Thoracic aorta (tissue), 2 donors: ENCODE measurements at regions not wholly inside any gene's neighbourhood (a gene's known extent, or its start where the extent isn't known, plus 50 kb on each side); places are given as distances from the start of the nearest gene placed in this dataset.
"Not testable (repeated sequence)": the region's sequence is repeated elsewhere in the genome, so short reads cannot be mapped to it uniquely, and the experiment has no call there.

Experiments
- ATAC-seq: fragments of 150-250 bp; one replicate; pipeline ENCODE4 v1.8.0; 2017; ENCODE audit warnings: low read depth; ENCODE audit not compliant: insufficient number of reproducible peaks, low FRiP score
- DNase-seq: peaks from one replicate; pipeline ENCODE4 v3.0.0-alpha.2; 2020; ENCODE audit warnings: low spot score
- H3K27ac ChIP-seq, 2 donors: fragments of 200-600 bp; sonication (generic); 1 replicate in 1 of 2; 2 replicates in 1 of 2; pipeline ENCODE4 v1.5.1; 2016; ENCODE audit warnings: mild to moderate bottlenecking in 2 of 2, moderate library complexity in 2 of 2
- H3K27me3 ChIP-seq: fragments of 200-600 bp; sonication (generic); replicated peaks from 2 replicates; pipeline ENCODE4 v1.6.0; 2016; ENCODE audit warnings: mild to moderate bottlenecking; ENCODE audit not compliant: insufficient read depth
- H3K36me3 ChIP-seq: fragments of 200-600 bp; sonication (generic); one replicate; pipeline ENCODE4 v1.5.1; 2016
- H3K4me1 ChIP-seq, 2 donors: fragments of 200-600 bp; sonication (generic); 1 replicate in 1 of 2; 2 replicates in 1 of 2; pipeline versions ENCODE4 v1.5.1 to v1.6.0; 2016; ENCODE audit warnings: low read depth in 2 of 2, mild to moderate bottlenecking in 1 of 2; ENCODE audit not compliant: control insufficient read depth in 1 of 2
- H3K4me3 ChIP-seq: fragments of 200-600 bp; sonication (generic); 2 replicates; pipeline ENCODE4 v1.5.1; 2016; ENCODE audit warnings: mild to moderate bottlenecking
- H3K9me3 ChIP-seq: fragments of 200-600 bp; sonication (generic); 2 replicates; pipeline ENCODE4 v1.5.1; 2016
- TF ChIP-seq, protein P1 (sequence below): fragments of 200-600 bp; sonication (generic); IDR thresholded peaks from one replicate; pipeline ENCODE4 v1.5.1; 2019; ENCODE audit warnings: antibody characterized with exemption

DNA sequence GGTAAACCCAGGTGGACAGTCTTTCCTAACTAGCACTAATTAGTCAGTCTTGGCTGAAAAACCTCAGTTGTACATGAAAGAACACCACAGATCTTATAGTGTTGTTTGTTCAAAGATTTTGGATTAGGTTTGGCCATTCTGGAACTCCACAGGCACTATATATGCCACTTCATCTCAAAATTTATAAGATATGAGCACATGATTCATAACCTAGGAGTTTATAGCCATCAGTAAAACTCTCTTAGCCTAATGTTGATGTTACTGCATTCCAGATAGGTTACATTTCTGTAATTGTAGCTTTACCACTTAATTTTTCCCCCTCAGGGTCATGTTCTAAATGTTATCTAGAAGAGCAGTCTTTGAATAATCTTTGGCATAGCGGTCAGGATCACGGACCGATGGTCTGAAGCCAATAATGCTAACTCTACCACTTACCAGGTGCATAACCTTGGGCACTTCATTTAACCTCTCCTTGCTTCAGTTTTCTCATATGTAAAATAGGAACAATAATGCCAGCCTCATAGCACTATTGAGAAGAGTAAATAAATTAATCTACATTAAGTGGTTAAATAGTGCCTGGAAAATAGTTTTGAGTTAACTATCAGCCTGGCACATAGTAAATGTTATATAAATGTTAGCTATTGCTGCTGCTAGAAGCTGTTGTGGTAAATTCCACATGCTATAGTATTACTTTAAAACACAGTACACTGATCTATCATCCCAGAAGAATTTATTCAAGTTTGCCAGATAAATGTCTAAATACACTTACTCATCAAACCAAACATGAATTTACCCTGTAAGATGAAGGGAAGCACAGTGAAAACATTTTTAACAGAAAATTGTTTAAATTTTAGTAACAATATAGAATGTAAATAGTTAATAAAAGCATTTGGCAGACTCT lies 743.9 kb downstream of the NR2F1-AS1 start:
- Histone ChIP-seq H3K9me3 (no peaks in the 10 kb centered on the region), H3K27ac (no peak overlapping the region), H3K4me1 (no peaks in the 10 kb centered on the region), H3K36me3 (no peaks in the 10 kb centered on the region), H3K27me3 (no peaks in the 10 kb centered on the region), H3K4me3 (no peak overlapping the region)
- no peak for ATAC-seq
- no peak for DNase-seq
- TF ChIP-seq, protein P1, sequence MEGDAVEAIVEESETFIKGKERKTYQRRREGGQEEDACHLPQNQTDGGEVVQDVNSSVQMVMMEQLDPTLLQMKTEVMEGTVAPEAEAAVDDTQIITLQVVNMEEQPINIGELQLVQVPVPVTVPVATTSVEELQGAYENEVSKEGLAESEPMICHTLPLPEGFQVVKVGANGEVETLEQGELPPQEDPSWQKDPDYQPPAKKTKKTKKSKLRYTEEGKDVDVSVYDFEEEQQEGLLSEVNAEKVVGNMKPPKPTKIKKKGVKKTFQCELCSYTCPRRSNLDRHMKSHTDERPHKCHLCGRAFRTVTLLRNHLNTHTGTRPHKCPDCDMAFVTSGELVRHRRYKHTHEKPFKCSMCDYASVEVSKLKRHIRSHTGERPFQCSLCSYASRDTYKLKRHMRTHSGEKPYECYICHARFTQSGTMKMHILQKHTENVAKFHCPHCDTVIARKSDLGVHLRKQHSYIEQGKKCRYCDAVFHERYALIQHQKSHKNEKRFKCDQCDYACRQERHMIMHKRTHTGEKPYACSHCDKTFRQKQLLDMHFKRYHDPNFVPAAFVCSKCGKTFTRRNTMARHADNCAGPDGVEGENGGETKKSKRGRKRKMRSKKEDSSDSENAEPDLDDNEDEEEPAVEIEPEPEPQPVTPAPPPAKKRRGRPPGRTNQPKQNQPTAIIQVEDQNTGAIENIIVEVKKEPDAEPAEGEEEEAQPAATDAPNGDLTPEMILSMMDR = no peak

- ATAC-seq (no peak), DNase-seq (no peak)
- no peaks in the 10 kb centered on the region for H3K4me1 ChIP-seq
- H3K36me3 ChIP-seq = no peaks in the 10 kb centered on the region
- H3K27ac ChIP-seq = no peak overlapping the region
- H3K4me3 ChIP-seq = no peak overlapping the region
- TF ChIP-seq, protein P1 = no peak
- no peaks in the 10 kb centered on the region for H3K27me3 ChIP-seq
- H3K9me3 ChIP-seq = no peaks in the 10 kb centered on the region
Measured at GRCh38 chr5:92835712-92836111, 745.3 kb downstream of the NR2F1-AS1 start.

GRCh38 chr5:92823551-92823950 lies 757.5 kb downstream of the NR2F1-AS1 start:
- not testable (repeated sequence) for H3K9me3 ChIP-seq, ATAC-seq, H3K36me3 ChIP-seq, H3K4me3 ChIP-seq, DNase-seq, H3K4me1 ChIP-seq, H3K27ac ChIP-seq, H3K27me3 ChIP-seq

GRCh38 chr5:92822183-92822582 lies 758.8 kb downstream of the NR2F1-AS1 start:
- DNase-seq (no peak), ATAC-seq (no peak)

GRCh38 chr5:92809855-92810465 lies 771.1 kb downstream of the NR2F1-AS1 start:
- no peak overlapping the region for H3K27ac ChIP-seq
- no peak for ATAC-seq
- H3K36me3 ChIP-seq = no peaks in the 10 kb centered on the region
- DNase-seq = no peak
- H3K9me3 ChIP-seq = no peaks in the 10 kb centered on the region
- TF ChIP-seq, protein P1 = no peak
- no peak overlapping the region for H3K4me3 ChIP-seq
- H3K4me1 ChIP-seq = no peaks in the 10 kb centered on the region
- H3K27me3 ChIP-seq = no peaks in the 10 kb centered on the region

More at GRCh38 chr5:92822183-92822582, 758.8 kb downstream of the NR2F1-AS1 start:
- H3K4me1 ChIP-seq = no peaks in the 10 kb centered on the region
- H3K27me3 ChIP-seq = no peaks in the 10 kb centered on the region
- no peaks in the 10 kb centered on the region for H3K9me3 ChIP-seq
- H3K4me3 ChIP-seq = no peak overlapping the region
- no peak overlapping the region for H3K27ac ChIP-seq
- no peaks in the 10 kb centered on the region for H3K36me3 ChIP-seq
- TF ChIP-seq, protein P1 = no peak
